ENCODE measurements at regions not wholly inside any gene's neighbourhood (a gene's known extent, or its start where the extent isn't known, plus 50 kb on each side); places are given as distances from the start of the nearest gene placed in this dataset.

- no peaks in the 10 kb centered on the region for H3K9me3 Mint-ChIP-seq
- Histone ChIP-seq H3K27ac (no peak overlapping the region), H3K4me3 (no peak overlapping the region), H3K27me3 (no peaks in the 10 kb centered on the region), H3K4me2 (no peak overlapping the region), H3K79me2 (ENCODE audit: low read depth) (no peaks in the 10 kb centered on the region), H2AFZ (replicated peaks) (no peak overlapping the region), H3K36me3 (no peaks in the 10 kb centered on the region), H3F3A (ENCODE audit: low read depth) (no peaks in the 10 kb centered on the region), H4K20me1 (ENCODE audit: low read depth) (no peaks in the 10 kb centered on the region), H3K9ac (no peak overlapping the region), H3K4me1 (no peaks in the 10 kb centered on the region), H3K9me3 (ENCODE audit: low read depth) (no peaks in the 10 kb centered on the region)
- no peak overlapping the region for H3K27ac Mint-ChIP-seq
- DNase-seq (ENCODE audit: low spot score), result no peak
- TF ChIP-seq CTCF (IDR thresholded peaks at IDR 0.05) (no peak), EZH2phosphoT487 (IDR thresholded peaks at IDR 0.05) (no peak), EZH2 (IDR thresholded peaks at IDR 0.05) (no peak)
- no peaks in the 10 kb centered on the region for H3K4me1 Mint-ChIP-seq
- H3K27me3 Mint-ChIP-seq (ENCODE audit: insufficient read depth, low read depth), result peaks cover 2% of the 10 kb centered on the region
- H3K36me3 Mint-ChIP-seq, result no peaks in the 10 kb centered on the region
- no peak overlapping the region for H3K4me3 Mint-ChIP-seq
These were observed 175.7 kb downstream of the CHRM3 start for GRCh38 chr1:239562095-239562494.

- Histone ChIP-seq H3K9me3 (ENCODE audit: low read depth) (no peaks in the 10 kb centered on the region), H4K20me1 (ENCODE audit: low read depth) (no peaks in the 10 kb centered on the region), H3K79me2 (ENCODE audit: low read depth) (no peaks in the 10 kb centered on the region), H3K4me2 (no peak overlapping the region), H3K36me3 (no peaks in the 10 kb centered on the region), H3F3A (ENCODE audit: low read depth) (no peaks in the 10 kb centered on the region), H3K4me3 (no peak overlapping the region), H3K9ac (no peak overlapping the region), H2AFZ (replicated peaks) (no peak overlapping the region), H3K4me1 (no peaks in the 10 kb centered on the region), H3K27me3 (peaks cover 3% of the 10 kb centered on the region), H3K27ac (no peak overlapping the region)
- TF ChIP-seq CTCF (IDR thresholded peaks at IDR 0.05), result no peak
- TF ChIP-seq EZH2phosphoT487 (IDR thresholded peaks at IDR 0.05), result no peak
- no peak for TF ChIP-seq EZH2 (IDR thresholded peaks at IDR 0.05)
- H3K4me1 Mint-ChIP-seq, result no peaks in the 10 kb centered on the region
- no peak for DNase-seq (ENCODE audit: low spot score)
- no peak overlapping the region for H3K4me3 Mint-ChIP-seq
- no peaks in the 10 kb centered on the region for H3K9me3 Mint-ChIP-seq
- H3K27ac Mint-ChIP-seq, result no peak overlapping the region
- no peaks in the 10 kb centered on the region for H3K27me3 Mint-ChIP-seq (ENCODE audit: insufficient read depth, low read depth)
- H3K36me3 Mint-ChIP-seq, result no peaks in the 10 kb centered on the region
These were observed 177.3 kb downstream of the CHRM3 start for GRCh38 chr1:239563681-239564080.

GRCh38 chr1:239566074-239566473 lies 179.7 kb downstream of the CHRM3 start:
- Histone ChIP-seq H3K79me2 (ENCODE audit: low read depth) (no peaks in the 10 kb centered on the region), H3K27ac (no peak overlapping the region)

More at GRCh38 chr1:239566074-239566473, 179.7 kb downstream of the CHRM3 start:
- H3K9me3 Mint-ChIP-seq, result no peaks in the 10 kb centered on the region
- H3K4me1 Mint-ChIP-seq, result no peaks in the 10 kb centered on the region
- H4K20me1 ChIP-seq (ENCODE audit: low read depth), result no peaks in the 10 kb centered on the region
- peaks cover 27% of the 10 kb centered on the region for H3K27me3 ChIP-seq
- no peak overlapping the region for H3K9ac ChIP-seq
- no peaks in the 10 kb centered on the region for H3K36me3 Mint-ChIP-seq
- no peak overlapping the region for H3K4me2 ChIP-seq
- H3K4me1 ChIP-seq, result no peaks in the 10 kb centered on the region
- no peak overlapping the region for H3K27ac Mint-ChIP-seq
- no peaks in the 10 kb centered on the region for H3F3A ChIP-seq (ENCODE audit: low read depth)
- no peaks in the 10 kb centered on the region for H3K27me3 Mint-ChIP-seq (ENCODE audit: insufficient read depth, low read depth)
- H3K36me3 ChIP-seq, result no peaks in the 10 kb centered on the region
- no peak overlapping the region for H2AFZ ChIP-seq (replicated peaks)
- DNase-seq (ENCODE audit: low spot score), result no peak
- no peak overlapping the region for H3K4me3 ChIP-seq
- H3K4me3 Mint-ChIP-seq, result no peak overlapping the region
- TF ChIP-seq EZH2 (IDR thresholded peaks at IDR 0.05) (no peak), CTCF (IDR thresholded peaks at IDR 0.05) (no peak), EZH2phosphoT487 (IDR thresholded peaks at IDR 0.05) (no peak)
- no peaks in the 10 kb centered on the region for H3K9me3 ChIP-seq (ENCODE audit: low read depth)
